NCI-H82 (cell line): ENCODE measurements at regions not wholly inside any gene's neighbourhood (a gene's known extent, or its start where the extent isn't known, plus 50 kb on each side); places are given as distances from the start of the nearest gene placed in this dataset.
"Not testable (repeated sequence)": the region's sequence is repeated elsewhere in the genome, so short reads cannot be mapped to it uniquely, and the experiment has no call there.

Experiments
- DNase-seq: peaks from one replicate; lab custom pipeline; 2025; lab: John Stamatoyannopoulos, UW

DNA sequence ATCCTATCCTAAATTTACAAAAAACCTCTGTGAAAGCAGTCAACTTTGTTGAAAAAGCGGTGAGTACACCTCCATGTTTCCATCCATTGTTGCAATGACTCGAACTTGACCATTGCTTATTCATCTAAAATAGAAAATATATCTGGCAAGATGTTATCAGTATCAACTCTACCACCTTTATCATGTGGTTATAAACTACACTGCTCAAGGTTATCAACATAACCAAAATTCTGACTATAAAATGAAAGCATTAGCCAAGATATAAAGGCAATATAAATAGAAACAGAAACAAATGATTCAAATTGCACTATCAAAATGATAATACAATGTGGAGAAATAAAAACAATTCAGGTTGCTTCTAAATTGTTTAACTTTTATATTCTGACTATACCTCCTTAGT, 150.0 kb downstream of the AVL9 start:
- not testable (repeated sequence) for DNase-seq

GRCh38 chr7:32643194-32643593, 147.9 kb downstream of the AVL9 start:
- DNase-seq = no peak

DNA sequence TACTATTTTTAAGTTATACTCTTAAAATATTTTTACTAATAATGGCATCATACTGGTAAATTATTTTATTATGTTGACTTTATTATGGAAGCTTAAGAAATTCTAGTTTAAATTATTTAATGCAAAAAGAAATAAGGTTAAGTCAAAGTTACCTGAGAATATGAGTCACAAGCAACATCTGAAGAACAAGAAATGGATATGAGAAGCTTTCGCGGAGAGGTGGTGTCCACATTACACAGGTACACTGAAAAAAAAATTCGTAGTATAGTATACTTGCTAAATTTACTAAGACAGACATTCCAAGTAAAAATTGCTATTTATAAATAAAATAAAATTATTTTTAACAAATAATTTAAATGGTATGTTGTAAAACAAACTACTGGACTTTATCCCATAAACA, 143.8 kb downstream of the AVL9 start:
- DNase-seq = no peak

DNA sequence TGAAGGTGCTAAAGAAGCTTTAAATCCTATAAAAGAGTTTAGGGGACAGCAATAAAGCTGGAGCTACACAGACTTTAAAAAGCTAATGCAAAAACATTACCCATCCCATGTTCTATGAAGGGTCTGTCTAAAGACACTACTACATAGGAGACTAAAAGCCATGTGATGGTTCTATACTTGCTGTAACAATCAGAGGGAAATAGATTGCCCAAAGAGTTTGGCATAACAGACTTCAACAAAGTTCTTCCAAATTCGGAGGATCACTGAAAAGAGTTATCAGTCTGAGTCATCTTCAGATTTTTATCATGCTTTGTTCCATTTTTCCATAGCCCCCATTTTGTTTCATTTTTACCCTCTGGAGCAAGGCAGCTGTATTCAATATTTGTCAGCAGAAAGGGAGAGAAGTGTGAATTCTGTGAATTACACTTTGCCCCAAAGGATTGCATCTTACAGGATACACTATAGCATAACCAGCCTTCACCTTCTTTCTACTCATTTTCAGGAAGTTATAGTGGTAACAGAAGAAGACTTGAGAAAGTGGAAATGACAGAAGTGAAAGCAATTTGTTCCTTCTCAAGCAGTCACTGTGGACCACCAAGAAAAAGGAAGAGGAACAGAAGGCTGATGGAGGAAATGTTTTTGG, 143.3 kb downstream of the AVL9 start:
- DNase-seq = not testable (repeated sequence)
